Uterus (tissue), 3 donors: ENCODE measurements at regions not wholly inside any gene's neighbourhood (a gene's known extent, or its start where the extent isn't known, plus 50 kb on each side); places are given as distances from the start of the nearest gene placed in this dataset.

Experiments
- DNase-seq, 2 donors: peaks; one replicate each; pipeline ENCODE4 v3.0.0-alpha.2; 2019 to 2020
- H3K27ac ChIP-seq, 2 donors: fragments of 200-600 bp; sonication (generic); 1 replicate in 1 of 2; 2 replicates in 1 of 2; pipeline ENCODE4 v1.5.1; 2016 to 2018
- H3K27me3 ChIP-seq, 2 donors: fragments of 200-600 bp; sonication (generic); one replicate each; pipeline ENCODE4 v1.5.1; 2018 to 2019; ENCODE audit warnings: control low read depth in 1 of 2
- H3K36me3 ChIP-seq, 2 donors: fragments of 200-600 bp; sonication (generic); one replicate each; pipeline ENCODE4 v1.5.1; 2019; ENCODE audit warnings: control low read depth in 1 of 2
- H3K4me1 ChIP-seq, 2 donors: fragments of 200-600 bp; sonication (generic); one replicate each; pipeline ENCODE4 v1.5.1; 2018 to 2019; ENCODE audit warnings: control low read depth in 1 of 2
- H3K4me3 ChIP-seq, 2 donors: fragments of 200-600 bp; sonication (generic); 1 replicate in 1 of 2; 2 replicates in 1 of 2; pipeline ENCODE4 v1.5.1; 2018 to 2019; ENCODE audit warnings: mild to moderate bottlenecking in 1 of 2
- H3K9me3 ChIP-seq, 2 donors: fragments of 200-600 bp; sonication (generic); one replicate each; pipeline ENCODE4 v1.5.1; 2019; ENCODE audit warnings: control low read depth in 1 of 2
- CTCF ChIP-seq, 4 experiments: fragments of 200-600 bp in 2 of 4; fragments of 450-650 bp in 2 of 4; sonication (generic) in 2 of 4; IDR thresholded peaks; one replicate each; pipeline ENCODE4 v1.5.1; 2016 to 2019; ENCODE audit warnings: antibody characterized with exemption in 4 of 4, mild to moderate bottlenecking in 2 of 4, moderate library complexity in 1 of 4
- POLR2A ChIP-seq, 2 donors: fragments of 450-650 bp; IDR thresholded peaks; one replicate each; pipeline ENCODE4 v1.6.1; 2016; ENCODE audit warnings: antibody characterized with exemption in 2 of 2, mild to moderate bottlenecking in 1 of 2, moderate library complexity in 1 of 2
- intact Hi-C: fragments of 100-400 bp; cut with DNase I; formaldehyde crosslinking; loops from one replicate; pipeline ENCODE4 v1.15.1; 2023; ENCODE audit warnings: low total_unique reads
- donor health status: DM: yes; HTN: yes; CAD: no.

- H3K27ac ChIP-seq: no peak overlapping the region
- no peaks in the 10 kb centered on the region for H3K27me3 ChIP-seq
- intact Hi-C loops: no loop called here
- no peaks in the 10 kb centered on the region for H3K9me3 ChIP-seq
- no peaks in the 10 kb centered on the region for H3K4me1 ChIP-seq
- H3K4me3 ChIP-seq: no peak overlapping the region
- no peak for DNase-seq
- no peaks in the 10 kb centered on the region for H3K36me3 ChIP-seq
- TF ChIP-seq POLR2A (IDR thresholded peaks at IDR 0.05): no peak
- no peak for TF ChIP-seq CTCF (IDR thresholded peaks at IDR 0.05)
Observed at GRCh38 chr7:88377434-88377833, 70.7 kb upstream of the STEAP4 start.

GRCh38 chr7:88368686-88369085, 62.0 kb upstream of the STEAP4 start:
- intact Hi-C loops: no loop called here
- H3K9me3 ChIP-seq: no peaks in the 10 kb centered on the region
- H3K4me1 ChIP-seq: no peaks in the 10 kb centered on the region
- no peak overlapping the region for H3K4me3 ChIP-seq
- TF ChIP-seq POLR2A (IDR thresholded peaks at IDR 0.05) (no peak), CTCF (IDR thresholded peaks at IDR 0.05) (no peak)
- H3K36me3 ChIP-seq: no peaks in the 10 kb centered on the region
- no peak overlapping the region for H3K27ac ChIP-seq
- H3K27me3 ChIP-seq: no peaks in the 10 kb centered on the region
- no peak for DNase-seq

GRCh38 chr7:88366845-88367244, 60.2 kb upstream of the STEAP4 start:
- intact Hi-C loops: no loop called here
- Histone ChIP-seq H3K4me1 (no peaks in the 10 kb centered on the region), H3K9me3 (no peaks in the 10 kb centered on the region), H3K27ac (no peak overlapping the region), H3K36me3 (no peaks in the 10 kb centered on the region), H3K4me3 (no peak overlapping the region), H3K27me3 (no peaks in the 10 kb centered on the region)
- TF ChIP-seq POLR2A (IDR thresholded peaks at IDR 0.05) (no peak), CTCF (IDR thresholded peaks at IDR 0.05) (no peak)
- no peak for DNase-seq

GRCh38 chr7:88363869-88364268, 57.2 kb upstream of the STEAP4 start:
- H3K27ac ChIP-seq: no peak overlapping the region
- H3K9me3 ChIP-seq: no peaks in the 10 kb centered on the region
- H3K4me1 ChIP-seq: no peaks in the 10 kb centered on the region
- H3K4me3 ChIP-seq: no peak overlapping the region
- intact Hi-C loops: no loop called here
- H3K36me3 ChIP-seq: no peaks in the 10 kb centered on the region
- H3K27me3 ChIP-seq: no peaks in the 10 kb centered on the region
- DNase-seq: no peak
- TF ChIP-seq POLR2A (IDR thresholded peaks at IDR 0.05): no peak
- TF ChIP-seq CTCF (IDR thresholded peaks at IDR 0.05): no peak

GRCh38 chr7:88363249-88363648, 56.6 kb upstream of the STEAP4 start:
- intact Hi-C loops: no loop called here
- TF ChIP-seq CTCF (IDR thresholded peaks at IDR 0.05) (no peak), POLR2A (IDR thresholded peaks at IDR 0.05) (no peak)
- no peaks in the 10 kb centered on the region for H3K27me3 ChIP-seq
- H3K27ac ChIP-seq: no peak overlapping the region
- H3K9me3 ChIP-seq: no peaks in the 10 kb centered on the region
- no peaks in the 10 kb centered on the region for H3K4me1 ChIP-seq
- DNase-seq: no peak
- H3K4me3 ChIP-seq: no peak overlapping the region
- no peaks in the 10 kb centered on the region for H3K36me3 ChIP-seq
